GM18498 (cell line): ENCODE measurements at regions not wholly inside any gene's neighbourhood (a gene's known extent, or its start where the extent isn't known, plus 50 kb on each side); places are given as distances from the start of the nearest gene placed in this dataset.
A peak's percentile ranks its signal among the peaks of the same experiment; 100 is the strongest.
"Not testable (repeated sequence)": the region's sequence is repeated elsewhere in the genome, so short reads cannot be mapped to it uniquely, and the experiment has no call there.

Experiments used
- ATAC-seq: cut with Tn5 transposase; IDR thresholded peaks from one replicate; pipeline ENCODE4 v1.9.1; 2021; ENCODE audit warnings: mild to moderate bottlenecking, moderate library complexity; ENCODE audit not compliant: unreplicated experiment

- peak; percentile 62 for ATAC-seq
Measured at GRCh38 chr1:146292940-146293936, 64.4 kb upstream of the NOTCH2NLA start.

- ATAC-seq, result not testable (repeated sequence)
Measured at GRCh38 chr1:146292424-146292823, 63.6 kb upstream of the NOTCH2NLA start.

DNA sequence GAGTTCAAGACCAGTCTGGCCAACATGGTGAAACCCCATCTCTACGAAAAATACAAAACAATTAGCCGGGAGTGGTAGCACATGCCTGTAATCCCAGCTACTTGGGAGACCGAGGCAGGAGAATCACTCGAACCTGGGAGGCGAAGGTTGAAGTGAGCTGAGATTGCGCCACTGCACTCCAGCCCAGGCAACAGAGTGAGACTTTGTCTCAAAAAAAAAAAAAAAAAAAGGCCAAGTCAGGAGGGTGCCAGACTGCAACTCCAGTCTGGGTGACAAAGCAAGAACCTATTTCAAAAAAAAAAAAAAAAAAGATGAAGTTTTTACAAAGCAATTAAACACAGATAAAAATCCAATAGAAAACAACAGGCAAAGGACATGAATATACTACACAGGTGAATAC lies 59.1 kb upstream of the NOTCH2NLA start:
- ATAC-seq, result not testable (repeated sequence)

DNA sequence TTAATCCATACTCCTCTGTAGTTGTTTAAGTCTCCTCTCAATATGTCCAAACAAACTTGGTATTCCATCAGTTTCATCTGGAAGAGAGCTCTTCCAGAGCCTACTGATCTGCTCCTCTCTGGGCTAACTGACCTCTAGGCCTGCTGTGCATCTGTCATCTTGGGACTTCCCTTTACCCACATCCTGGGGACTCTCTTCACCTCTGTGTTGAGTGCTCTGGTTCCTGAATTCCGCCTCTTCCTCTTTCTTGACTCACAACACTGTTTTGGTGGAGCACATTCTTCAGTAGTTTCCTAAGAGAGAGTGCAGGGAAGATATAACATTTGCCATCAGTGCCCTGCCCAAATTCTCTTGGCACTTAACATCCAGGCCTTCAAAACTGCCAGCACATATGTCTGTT lies 55.9 kb upstream of the NOTCH2NLA start:
- ATAC-seq, result peak; percentile 50

DNA sequence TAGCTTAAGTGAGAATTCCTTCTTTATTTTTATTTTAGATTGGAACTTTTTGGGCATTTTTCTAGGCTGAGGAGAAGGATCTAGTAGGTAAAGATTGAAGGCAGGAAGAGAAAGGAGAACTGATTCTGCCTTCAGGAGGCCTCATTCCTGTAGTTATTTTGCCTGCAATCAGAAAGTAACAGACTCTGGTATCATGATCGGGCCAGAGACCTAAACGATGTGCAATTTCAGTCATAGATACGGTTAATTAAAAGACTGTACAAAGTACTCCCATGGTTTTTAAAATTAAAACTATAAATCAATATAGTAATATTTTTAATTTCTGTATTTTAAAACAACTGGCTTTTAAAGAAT lies 54.7 kb upstream of the NOTCH2NLA start:
- ATAC-seq, result peak; percentile 47

DNA sequence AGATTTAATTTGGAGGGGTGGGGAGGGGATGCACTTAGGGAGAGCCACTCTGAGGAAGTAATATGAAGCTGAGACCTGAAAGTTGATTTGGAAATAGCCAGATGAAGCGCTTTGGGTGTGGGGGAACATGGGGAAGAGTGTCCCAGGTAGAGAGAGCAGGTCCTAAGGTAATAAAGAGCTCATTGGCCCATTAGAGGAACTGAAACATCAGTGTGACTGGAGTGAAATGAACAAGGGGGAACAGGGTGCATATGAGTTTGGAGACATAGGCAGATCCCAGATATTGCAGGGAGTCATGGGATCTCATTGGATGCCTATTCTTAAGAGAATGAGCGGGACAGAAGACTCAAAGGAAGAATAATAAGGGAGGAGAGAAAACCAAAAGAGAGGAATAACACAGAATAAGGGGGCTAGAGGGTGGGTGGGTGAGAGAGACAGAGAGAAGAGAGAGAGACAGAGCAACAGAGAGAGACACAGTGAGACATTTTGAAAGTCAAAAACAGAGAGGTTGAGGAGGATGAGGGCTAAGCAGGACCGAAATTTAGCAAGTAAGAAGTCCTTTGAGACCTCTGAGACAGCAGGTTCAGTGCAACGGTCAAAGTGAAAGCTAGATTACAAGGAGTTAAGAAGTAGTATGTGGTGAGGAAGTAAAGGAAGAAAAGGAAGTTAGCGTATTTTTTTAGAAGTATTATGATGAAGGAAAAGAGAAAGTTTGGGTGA lies 54.1 kb upstream of the NOTCH2NLA start:
- peak; percentile 78 for ATAC-seq

DNA sequence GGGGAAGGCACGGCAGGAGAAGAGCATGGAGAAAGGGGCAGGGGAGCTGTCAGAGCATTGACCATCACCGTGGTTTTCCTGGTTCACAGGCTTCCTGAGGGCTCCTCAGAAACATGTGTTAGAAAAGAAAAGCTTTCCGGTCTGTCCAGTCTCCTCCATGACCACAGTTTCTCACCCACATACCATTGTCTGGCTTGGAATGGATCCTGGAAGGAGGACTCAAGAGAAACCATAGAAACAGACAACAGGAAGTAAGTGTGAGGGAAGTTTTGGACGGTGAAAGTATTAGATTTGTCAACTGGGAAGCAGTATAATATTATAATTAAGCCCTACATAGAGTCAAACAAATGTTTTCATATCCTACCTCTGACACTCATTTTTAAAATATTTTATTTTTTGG lies 52.7 kb upstream of the NOTCH2NLA start:
- ATAC-seq, result not testable (repeated sequence)

GRCh38 chr1:146278758-146279157 lies 49.9 kb upstream of the NOTCH2NLA start:
- not testable (repeated sequence) for ATAC-seq
